HG02885 (cell line): ENCODE measurements at regions not wholly inside any gene's neighbourhood (a gene's known extent, or its start where the extent isn't known, plus 50 kb on each side); places are given as distances from the start of the nearest gene placed in this dataset.
A peak's percentile ranks its signal among the peaks of the same experiment; 100 is the strongest.
"Not testable (repeated sequence)": the region's sequence is repeated elsewhere in the genome, so short reads cannot be mapped to it uniquely, and the experiment has no call there.

Experiments
- ATAC-seq: cut with Tn5 transposase; IDR thresholded peaks from one replicate; pipeline ENCODE4 v1.9.1; 2021; ENCODE audit warnings: mild to moderate bottlenecking; ENCODE audit not compliant: unreplicated experiment, poor library complexity

GRCh38 chr4:143819029-143819428 is 86.3 kb downstream of the GYPE start:
- no peak for ATAC-seq

GRCh38 chr4:143817866-143818265 is 87.5 kb downstream of the GYPE start:
- not testable (repeated sequence) for ATAC-seq

- ATAC-seq: not testable (repeated sequence)
Observed at GRCh38 chr4:143815375-143815774, 90.0 kb downstream of the GYPE start.

- not testable (repeated sequence) for ATAC-seq
Observed at GRCh38 chr4:143813431-143814154, 91.8 kb downstream of the GYPE start.

- ATAC-seq: not testable (repeated sequence)
Observed at GRCh38 chr4:143791693-143792092, 91.2 kb upstream of the FREM3 start.

GRCh38 chr4:143790425-143790824 is 90.0 kb upstream of the FREM3 start:
- not testable (repeated sequence) for ATAC-seq

- ATAC-seq: not testable (repeated sequence)
Observed at GRCh38 chr4:143789618-143790017, 89.1 kb upstream of the FREM3 start.

- ATAC-seq: no peak
Observed at GRCh38 chr4:143784567-143784966, 84.1 kb upstream of the FREM3 start.

- no peak for ATAC-seq
Observed at GRCh38 chr4:143782521-143782920, 82.0 kb upstream of the FREM3 start.

GRCh38 chr4:143773998-143774895 is 73.8 kb upstream of the FREM3 start:
- peak; percentile 100 for ATAC-seq

- no peak for ATAC-seq
Observed at GRCh38 chr4:143771269-143771668, 70.8 kb upstream of the FREM3 start.

GRCh38 chr4:143768007-143768591 is 67.6 kb upstream of the FREM3 start:
- ATAC-seq: no peak

GRCh38 chr4:143763587-143763986 is 63.1 kb upstream of the FREM3 start:
- no peak for ATAC-seq

- no peak for ATAC-seq
Observed at GRCh38 chr4:143762511-143762910, 62.0 kb upstream of the FREM3 start.
